ENCODE measurements at regions not wholly inside any gene's neighbourhood (a gene's known extent, or its start where the extent isn't known, plus 50 kb on each side); places are given as distances from the start of the nearest gene placed in this dataset.

GRCh38 chr4:64216741-64217140 lies 192.5 kb downstream of the TECRL start:
- intact Hi-C loops (cut with DNase I): no loop called here
- Histone ChIP-seq H3K9me3 (peaks cover 0 to 2% of the 10 kb centered on the region in 2 donors), H3K27me3 (no peaks in the 10 kb centered on the region), H3K4me3 (no peak overlapping the region), H3K27ac (no peak overlapping the region), H3K4me1 (no peaks in the 10 kb centered on the region), H3K36me3 (no peaks in the 10 kb centered on the region)
- ATAC-seq: no peak
- no peak for DNase-seq
- no peak for TF ChIP-seq CTCF (IDR thresholded peaks at IDR 0.05)

GRCh38 chr4:64205376-64205775 lies 203.9 kb downstream of the TECRL start:
- Histone ChIP-seq H3K4me3 (no peak overlapping the region), H3K36me3 (no peaks in the 10 kb centered on the region), H3K27me3 (no peaks in the 10 kb centered on the region), H3K4me1 (no peaks in the 10 kb centered on the region), H3K9me3 (peaks cover 0 to 13% of the 10 kb centered on the region in 2 donors), H3K27ac (no peak overlapping the region)
- ATAC-seq (no peak), DNase-seq (no peak)
- no peak for TF ChIP-seq CTCF (IDR thresholded peaks at IDR 0.05)
- intact Hi-C loops (cut with DNase I): no loop called here

DNA sequence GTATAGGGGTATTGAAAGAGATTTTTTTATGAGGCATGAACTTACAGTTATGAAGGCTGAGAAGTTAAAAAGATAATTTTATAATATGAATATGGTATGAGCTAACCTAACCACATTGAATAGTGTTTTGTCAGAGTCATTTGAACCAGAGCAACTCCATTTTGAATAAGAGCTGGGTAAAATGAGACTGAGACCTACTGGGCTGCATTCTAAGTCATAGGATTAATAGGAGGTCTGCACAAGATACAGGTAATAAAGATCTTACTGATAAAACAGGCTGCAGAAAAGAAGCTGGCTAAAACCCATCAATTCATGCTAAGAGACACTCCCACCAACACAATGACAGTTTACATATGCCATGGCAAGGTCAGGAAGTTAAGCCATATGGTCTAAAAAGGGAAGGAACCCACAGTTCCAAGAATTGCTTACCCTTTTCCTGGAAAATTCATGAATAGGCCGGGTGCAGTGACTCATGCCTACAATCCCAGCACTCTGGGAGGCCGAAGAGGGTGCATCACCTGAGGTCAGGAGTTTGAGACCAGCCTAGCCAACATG lies 209.2 kb downstream of the TECRL start:
- intact Hi-C loops (cut with DNase I): no loop called here

DNA sequence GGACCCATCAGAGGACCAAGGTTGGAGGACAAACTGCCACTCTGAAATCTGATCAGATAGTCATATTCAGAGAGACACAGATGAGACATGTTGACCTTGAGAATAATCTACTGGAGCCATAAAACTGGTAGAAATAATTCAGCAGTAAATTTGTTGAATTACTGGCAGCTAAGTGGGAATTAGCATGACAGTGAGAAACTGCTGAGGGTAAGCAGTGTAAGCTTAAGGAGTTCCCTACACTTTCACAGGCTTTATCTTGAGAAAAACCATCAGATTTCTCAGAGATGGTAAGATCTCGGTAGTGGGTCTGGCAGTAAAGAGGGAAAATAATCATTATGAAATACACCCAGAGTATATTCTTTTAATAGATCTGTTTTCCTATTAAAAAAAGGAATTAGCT lies 213.7 kb downstream of the TECRL start:
- intact Hi-C loops (cut with DNase I): no loop called here
- DNase-seq: no peak
- ATAC-seq: no peak
- Histone ChIP-seq H3K36me3 (no peaks in the 10 kb centered on the region), H3K4me1 (no peaks in the 10 kb centered on the region), H3K27ac (no peak overlapping the region), H3K27me3 (no peaks in the 10 kb centered on the region), H3K9me3 (peaks cover 0 to 2% of the 10 kb centered on the region in 2 donors), H3K4me3 (no peak overlapping the region)
- TF ChIP-seq CTCF (IDR thresholded peaks at IDR 0.05): no peak

More for the DNA sequence above, 209.2 kb downstream of the TECRL start:
- Histone ChIP-seq H3K27me3 (no peaks in the 10 kb centered on the region), H3K27ac (no peak overlapping the region), H3K9me3 (peaks cover 0 to 2% of the 10 kb centered on the region in 2 donors), H3K4me1 (no peaks in the 10 kb centered on the region), H3K36me3 (no peaks in the 10 kb centered on the region), H3K4me3 (no peak overlapping the region)
- TF ChIP-seq CTCF (IDR thresholded peaks at IDR 0.05): no peak
- ATAC-seq (no peak), DNase-seq (no peak)

DNA sequence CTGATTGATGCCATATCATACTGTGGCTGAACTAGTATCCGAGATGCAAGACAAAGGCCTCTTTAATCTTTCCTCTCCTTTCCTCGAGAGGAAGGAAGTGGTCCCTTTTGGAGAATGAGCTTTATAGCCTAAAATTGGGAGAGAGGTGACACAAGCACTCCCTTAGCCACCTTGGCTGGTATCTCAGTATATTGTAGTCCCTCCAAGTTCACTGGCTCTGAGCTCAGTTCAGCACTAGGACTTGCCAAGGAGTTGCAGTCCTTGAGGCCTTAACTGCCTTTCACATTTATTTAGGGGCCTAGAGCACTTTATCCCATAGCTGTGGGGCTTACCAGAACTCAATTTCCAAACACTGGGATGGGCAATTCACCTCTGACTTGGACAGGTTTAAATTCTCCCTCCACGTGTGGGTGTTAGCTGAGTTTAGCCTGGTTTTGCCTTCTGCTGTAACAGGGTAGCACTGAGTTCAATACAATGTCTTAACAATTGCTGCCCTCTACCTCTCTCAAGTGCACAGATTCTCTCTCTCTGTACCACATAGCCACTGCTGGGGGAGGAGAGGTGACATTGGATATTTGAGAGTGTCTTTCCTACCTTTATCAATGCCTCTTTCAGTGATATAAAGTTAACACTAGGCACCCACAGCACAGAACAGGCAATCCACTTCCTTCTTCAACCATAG lies 216.4 kb downstream of the TECRL start:
- Histone ChIP-seq H3K36me3 (no peaks in the 10 kb centered on the region), H3K4me3 (no peak overlapping the region), H3K27me3 (no peaks in the 10 kb centered on the region), H3K9me3 (peaks cover 0 to 2% of the 10 kb centered on the region in 2 donors), H3K4me1 (no peaks in the 10 kb centered on the region), H3K27ac (no peak overlapping the region)
- intact Hi-C loops (cut with DNase I): no loop called here
- ATAC-seq (no peak), DNase-seq (peak in 1 of 4 donors; percentile 19)
- TF ChIP-seq CTCF (IDR thresholded peaks at IDR 0.05): no peak
